ENCODE measurements at regions not wholly inside any gene's neighbourhood (a gene's known extent, or its start where the extent isn't known, plus 50 kb on each side); places are given as distances from the start of the nearest gene placed in this dataset.

- 0 out of 5 replicates have a peak, but pooled peaks cover 0 to 3% of the 10 kb centered on the region in 2 experiments for H3K9me3 Mint-ChIP-seq
- Histone ChIP-seq H4K91ac (ENCODE audit: insufficient read length, low read depth, low read length) (no peak overlapping the region), H3K9me3 (ENCODE audit: control insufficient read depth, low read depth, low read length) (no peaks in the 10 kb centered on the region), H3K27ac (ENCODE audit: insufficient read length, low read depth, low read length) (no peak overlapping the region), H3K56ac (ENCODE audit: insufficient read length, low read depth, low read length) (no peak overlapping the region), H3K14ac (ENCODE audit: insufficient read depth, low read length) (no peak overlapping the region), H3K27me3 (ENCODE audit: insufficient read depth, low read length) (no peaks in the 10 kb centered on the region; the same call in 1 of the 2 replicates), H3K79me1 (ENCODE audit: insufficient read depth, low read depth, low read length, poor library complexity, severe bottlenecking) (no peaks in the 10 kb centered on the region), H3K23ac (ENCODE audit: insufficient read length, low read depth, low read length) (no peak overlapping the region), H3K4ac (ENCODE audit: low read depth, low read length) (no peak overlapping the region), H2AK5ac (ENCODE audit: insufficient read length, low read length) (no peak overlapping the region), H2BK120ac (ENCODE audit: low read depth, low read length, poor library complexity, severe bottlenecking) (no peak overlapping the region), H2BK12ac (ENCODE audit: insufficient read length, low read depth, low read length) (no peak overlapping the region), H3K4me2 (ENCODE audit: insufficient read depth, insufficient read length, low read length) (no peak overlapping the region), H2AFZ (ENCODE audit: low read length) (no peak overlapping the region), H3K23me2 (ENCODE audit: insufficient read length, low read depth, low read length, poor library complexity, severe bottlenecking) (no peaks in the 10 kb centered on the region), H2BK20ac (ENCODE audit: low read depth, low read length, poor library complexity, severe bottlenecking) (no peak overlapping the region), H2BK5ac (ENCODE audit: insufficient read length, low read length) (no peak overlapping the region), H4K5ac (ENCODE audit: insufficient read length, low read depth, low read length) (no peak overlapping the region), H3K9ac (ENCODE audit: extremely low read depth, insufficient read length, low read length) (no peak overlapping the region), H3T11ph (ENCODE audit: low read length) (no peak overlapping the region), H4K8ac (replicated peaks; ENCODE audit: insufficient read length, low read depth, low read length) (no peak overlapping the region), H3K18ac (ENCODE audit: insufficient read length, low read depth, low read length) (no peak overlapping the region), H2BK15ac (ENCODE audit: low read depth, low read length) (no peak overlapping the region), H3K79me2 (ENCODE audit: insufficient read depth, low read length) (no peaks in the 10 kb centered on the region), H4K20me1 (ENCODE audit: control insufficient read depth, insufficient read depth, insufficient read length) (no peaks in the 10 kb centered on the region), H3K4me1 (ENCODE audit: insufficient read depth, low read length) (peaks cover 5% of the 10 kb centered on the region)
- no peak overlapping the region for H3K4me3 Mint-ChIP-seq
- TF ChIP-seq CTCF (conservative IDR thresholded peaks at IDR 0.05), result no peak
- peaks cover 14 to 16% of the 10 kb centered on the region in 2 experiments for H3K4me1 Mint-ChIP-seq
- peaks cover 0 to 2% (median 0%) of the 10 kb centered on the region in 3 experiments; a peak in 1 of 7 replicates for H3K36me3 Mint-ChIP-seq (ENCODE audit: insufficient read depth in 1 of 3, low read depth in 3 of 3)
- WGBS (ENCODE audit: extremely low coverage, insufficient read length, low lambda C conversion rate), result no CpG with 5 or more reads among the region's 5 CpGs
- no peak for DNase-seq
- no peak overlapping the region; a peak in 1 of 7 replicates for H3K27ac Mint-ChIP-seq
- H3K27me3 Mint-ChIP-seq (ENCODE audit: low read depth), result peaks cover 1% of the 10 kb centered on the region; the same call in 1 of the 2 replicates
Measured at GRCh38 chr2:66665124-66665984, 230.4 kb downstream of the MEIS1 start.

All from H9 (cell line).